ENCODE measurements at regions not wholly inside any gene's neighbourhood (a gene's known extent, or its start where the extent isn't known, plus 50 kb on each side); places are given as distances from the start of the nearest gene placed in this dataset.

DNA sequence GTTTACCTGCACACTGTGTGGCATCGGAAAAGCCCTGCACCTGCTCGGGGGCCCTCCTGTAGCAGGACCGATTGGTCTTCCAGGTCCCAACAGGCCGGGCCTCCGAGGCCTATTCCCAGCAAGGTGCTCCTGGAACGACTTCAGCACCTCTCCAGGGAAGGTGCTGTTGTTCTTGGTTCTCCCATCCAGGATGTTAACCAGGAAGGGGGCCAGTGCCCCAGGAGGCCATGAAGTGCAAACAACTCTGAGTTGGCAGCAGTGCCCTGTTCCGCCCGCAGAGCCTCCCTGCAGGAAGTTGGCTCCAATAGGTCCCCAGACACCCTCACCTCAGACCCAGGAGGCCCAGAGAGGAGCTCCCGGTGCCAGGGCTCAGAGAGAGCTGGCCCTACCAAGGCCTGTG lies 64.0 kb upstream of the DUSP5 start:
- TF ChIP-seq EZH2phosphoT487 (IDR thresholded peaks at IDR 0.05; ENCODE audit: insufficient read depth, low read depth) (no peak), EZH2 (IDR thresholded peaks at IDR 0.05; ENCODE audit: insufficient read depth, poor library complexity, severe bottlenecking) (no peak)
- Histone ChIP-seq H3K4me1 (ENCODE audit: insufficient read depth) (peaks cover 6% of the 10 kb centered on the region; the same call in 1 of the 2 replicates), H3K27me3 (replicated peaks; ENCODE audit: insufficient read depth) (no peaks in the 10 kb centered on the region), H3F3A (ENCODE audit: insufficient read depth) (no peaks in the 10 kb centered on the region), H3K9me3 (ENCODE audit: low read depth) (no peaks in the 10 kb centered on the region), H2AFZ (no peak overlapping the region), H3K4me2 (ENCODE audit: unreplicated experiment) (no peak overlapping the region), H3K9ac (no peak overlapping the region), H3K79me2 (ENCODE audit: insufficient read depth) (no peaks in the 10 kb centered on the region), H4K20me1 (ENCODE audit: insufficient read depth) (no peaks in the 10 kb centered on the region), H3K9me2 (ENCODE audit: insufficient read depth) (no peaks in the 10 kb centered on the region), H3K4me3 (no peak overlapping the region), H3K36me3 (ENCODE audit: low read depth) (no peaks in the 10 kb centered on the region), H3K27ac (no peak overlapping the region)
- DNase-seq: no peak
- in situ Hi-C loops (cut with MboI): no loop called here
- WGBS, 2 experiments (ENCODE audit: low coverage in 1 of 2, low lambda C conversion rate in 2 of 2, missing lambda C conversion rate in 2 of 2): 90 to 92% methylated on average over 9 of the region's 9 CpGs

DNA sequence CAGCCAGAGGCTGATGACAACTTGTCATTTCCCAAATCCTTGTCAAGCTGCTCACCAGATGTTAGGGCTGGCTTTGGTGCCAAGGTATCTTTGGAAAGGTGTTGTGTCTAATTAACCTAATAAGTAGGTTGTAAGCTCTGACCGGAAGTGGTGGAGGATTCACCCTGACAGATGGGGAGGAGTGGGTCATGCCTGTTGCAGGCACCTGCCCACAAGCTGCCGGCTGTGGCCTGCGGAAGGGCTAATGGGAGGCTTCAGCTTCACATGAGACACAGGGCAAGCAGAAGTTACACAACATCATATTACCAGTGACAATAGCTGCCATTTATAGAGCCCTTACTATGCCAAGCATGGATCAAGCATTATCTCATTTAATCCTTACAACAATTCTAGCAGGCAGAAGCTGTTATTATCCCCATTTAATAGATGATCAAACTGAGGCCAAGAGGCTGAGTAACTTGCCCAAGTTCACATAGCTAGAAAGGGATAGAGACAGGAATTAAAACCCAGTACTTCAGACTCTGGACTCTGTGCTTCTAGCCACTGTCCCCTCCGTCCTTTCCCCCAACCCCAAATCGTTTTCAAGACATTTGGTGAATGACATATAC lies 63.1 kb upstream of the DUSP5 start:
- no peak for DNase-seq
- Histone ChIP-seq H3K27ac (no peak overlapping the region), H3K4me3 (no peak overlapping the region), H3K9ac (no peak overlapping the region), H3K9me2 (ENCODE audit: insufficient read depth) (no peaks in the 10 kb centered on the region), H3K4me2 (ENCODE audit: unreplicated experiment) (no peak overlapping the region), H3K27me3 (replicated peaks; ENCODE audit: insufficient read depth) (no peaks in the 10 kb centered on the region), H3F3A (ENCODE audit: insufficient read depth) (no peaks in the 10 kb centered on the region), H4K20me1 (ENCODE audit: insufficient read depth) (no peaks in the 10 kb centered on the region), H2AFZ (no peak overlapping the region), H3K79me2 (ENCODE audit: insufficient read depth) (no peaks in the 10 kb centered on the region), H3K9me3 (ENCODE audit: low read depth) (no peaks in the 10 kb centered on the region), H3K4me1 (ENCODE audit: insufficient read depth) (no peaks in the 10 kb centered on the region; the same call in 1 of the 2 replicates), H3K36me3 (ENCODE audit: low read depth) (no peaks in the 10 kb centered on the region)
- in situ Hi-C loops (cut with MboI): no loop called here
- TF ChIP-seq EZH2phosphoT487 (IDR thresholded peaks at IDR 0.05; ENCODE audit: insufficient read depth, low read depth): no peak
- TF ChIP-seq EZH2 (IDR thresholded peaks at IDR 0.05; ENCODE audit: insufficient read depth, poor library complexity, severe bottlenecking): no peak
- 83 to 86% methylated on average over 5 of the region's 5 CpGs for WGBS, 2 experiments (ENCODE audit: low coverage in 1 of 2, low lambda C conversion rate in 2 of 2, missing lambda C conversion rate in 2 of 2)

DNA sequence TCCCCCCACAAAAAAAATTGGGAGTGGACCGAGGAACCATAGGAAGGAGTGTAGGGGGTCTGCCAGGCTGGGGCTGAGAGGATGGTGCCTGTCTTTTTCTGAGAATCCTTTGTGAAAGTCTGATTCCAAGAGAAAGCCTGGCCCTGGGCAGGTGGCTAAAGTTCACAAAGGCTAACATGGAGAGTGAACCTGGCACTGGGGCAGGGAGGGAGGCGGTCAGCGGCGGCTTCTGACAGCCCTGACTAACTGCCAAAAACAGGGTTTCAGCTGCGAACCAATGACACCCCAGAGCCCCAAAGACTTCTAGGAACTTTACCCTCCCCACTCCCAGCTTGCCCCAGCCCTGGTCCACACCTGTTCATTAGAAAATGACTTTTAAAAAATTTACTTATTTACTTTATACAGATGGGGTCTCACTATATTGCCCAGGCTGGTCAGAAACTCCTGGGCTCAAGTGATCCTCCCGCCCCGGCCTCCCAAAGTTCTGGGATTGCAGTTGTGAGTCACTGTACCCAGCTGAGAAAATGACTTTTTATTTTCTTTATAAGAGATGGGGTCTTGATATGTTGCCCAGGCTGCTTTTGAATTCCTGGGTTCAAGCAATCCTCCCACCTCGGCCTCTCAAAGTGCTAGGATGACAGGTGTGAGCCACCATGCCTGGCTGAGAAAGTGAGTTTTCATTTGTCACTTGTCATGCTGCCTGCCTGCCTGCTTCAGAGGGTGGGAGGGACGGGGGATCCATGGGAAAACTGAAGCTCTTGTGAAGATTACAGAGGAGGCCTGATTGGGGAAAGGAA lies 61.0 kb upstream of the DUSP5 start:
- 85 to 92% methylated on average over 8 to 9 of the region's 9 CpGs for WGBS, 2 experiments (ENCODE audit: low coverage in 1 of 2, low lambda C conversion rate in 2 of 2, missing lambda C conversion rate in 2 of 2)
- Histone ChIP-seq H3K4me1 (ENCODE audit: insufficient read depth) (no peaks in the 10 kb centered on the region), H3K36me3 (ENCODE audit: low read depth) (no peaks in the 10 kb centered on the region), H3K27me3 (replicated peaks; ENCODE audit: insufficient read depth) (no peaks in the 10 kb centered on the region), H3K9ac (no peak overlapping the region), H3K9me2 (ENCODE audit: insufficient read depth) (no peaks in the 10 kb centered on the region), H3K27ac (no peak overlapping the region), H3K9me3 (ENCODE audit: low read depth) (no peaks in the 10 kb centered on the region), H3K79me2 (ENCODE audit: insufficient read depth) (no peaks in the 10 kb centered on the region), H3F3A (ENCODE audit: insufficient read depth) (no peaks in the 10 kb centered on the region), H4K20me1 (ENCODE audit: insufficient read depth) (no peaks in the 10 kb centered on the region), H3K4me3 (no peak overlapping the region), H3K4me2 (ENCODE audit: unreplicated experiment) (no peak overlapping the region), H2AFZ (no peak overlapping the region)
- DNase-seq: no peak
- TF ChIP-seq EZH2 (IDR thresholded peaks at IDR 0.05; ENCODE audit: insufficient read depth, poor library complexity, severe bottlenecking) (no peak), EZH2phosphoT487 (IDR thresholded peaks at IDR 0.05; ENCODE audit: insufficient read depth, low read depth) (no peak)
- in situ Hi-C loops (cut with MboI): no loop called here

DNA sequence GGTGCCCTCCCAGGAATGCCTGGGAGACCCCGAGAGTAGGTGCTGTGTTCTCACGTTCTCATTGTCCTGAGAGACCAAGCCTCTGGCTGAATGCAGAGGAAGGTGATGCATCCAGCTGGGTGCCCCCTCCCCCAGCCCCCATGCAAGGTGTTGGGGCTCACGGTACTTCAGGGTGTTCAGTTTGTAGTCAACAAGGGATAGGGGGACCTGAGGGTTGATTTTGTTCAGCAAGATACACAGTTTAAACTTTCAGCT lies 60.4 kb upstream of the DUSP5 start:
- Histone ChIP-seq H3K4me3 (no peak overlapping the region), H3K4me2 (ENCODE audit: unreplicated experiment) (no peak overlapping the region), H3F3A (ENCODE audit: insufficient read depth) (no peaks in the 10 kb centered on the region), H3K36me3 (ENCODE audit: low read depth) (no peaks in the 10 kb centered on the region), H2AFZ (no peak overlapping the region), H4K20me1 (ENCODE audit: insufficient read depth) (no peaks in the 10 kb centered on the region), H3K9me2 (ENCODE audit: insufficient read depth) (no peaks in the 10 kb centered on the region), H3K9me3 (ENCODE audit: low read depth) (no peaks in the 10 kb centered on the region), H3K4me1 (ENCODE audit: insufficient read depth) (no peaks in the 10 kb centered on the region), H3K79me2 (ENCODE audit: insufficient read depth) (no peaks in the 10 kb centered on the region), H3K27me3 (replicated peaks; ENCODE audit: insufficient read depth) (no peaks in the 10 kb centered on the region), H3K9ac (no peak overlapping the region), H3K27ac (no peak overlapping the region)
- DNase-seq: no peak
- WGBS, 2 experiments (ENCODE audit: low coverage in 1 of 2, low lambda C conversion rate in 2 of 2, missing lambda C conversion rate in 2 of 2): 94 to 95% methylated on average over 3 of the region's 3 CpGs
- no peak for TF ChIP-seq EZH2phosphoT487 (IDR thresholded peaks at IDR 0.05; ENCODE audit: insufficient read depth, low read depth)
- no peak for TF ChIP-seq EZH2 (IDR thresholded peaks at IDR 0.05; ENCODE audit: insufficient read depth, poor library complexity, severe bottlenecking)
- in situ Hi-C loops (cut with MboI): no loop called here

All from GM23248 (cell line).